Non-pigmented ciliary epithelial cell (primary cell): ENCODE measurements at regions not wholly inside any gene's neighbourhood (a gene's known extent, or its start where the extent isn't known, plus 50 kb on each side); places are given as distances from the start of the nearest gene placed in this dataset.
"Not testable (repeated sequence)": the region's sequence is repeated elsewhere in the genome, so short reads cannot be mapped to it uniquely, and the experiment has no call there.

Experiments used
- DNase-seq: peaks from one replicate; pipeline ENCODE4 v3.0.0-alpha.2; 2010; ENCODE audit warnings: low read depth

- DNase-seq = no peak
Observed at GRCh38 chr15:69679623-69680228, 227.1 kb downstream of the RPLP1 start.

- not testable (repeated sequence) for DNase-seq
Observed at GRCh38 chr15:69684823-69685222, 232.2 kb downstream of the RPLP1 start.

DNA sequence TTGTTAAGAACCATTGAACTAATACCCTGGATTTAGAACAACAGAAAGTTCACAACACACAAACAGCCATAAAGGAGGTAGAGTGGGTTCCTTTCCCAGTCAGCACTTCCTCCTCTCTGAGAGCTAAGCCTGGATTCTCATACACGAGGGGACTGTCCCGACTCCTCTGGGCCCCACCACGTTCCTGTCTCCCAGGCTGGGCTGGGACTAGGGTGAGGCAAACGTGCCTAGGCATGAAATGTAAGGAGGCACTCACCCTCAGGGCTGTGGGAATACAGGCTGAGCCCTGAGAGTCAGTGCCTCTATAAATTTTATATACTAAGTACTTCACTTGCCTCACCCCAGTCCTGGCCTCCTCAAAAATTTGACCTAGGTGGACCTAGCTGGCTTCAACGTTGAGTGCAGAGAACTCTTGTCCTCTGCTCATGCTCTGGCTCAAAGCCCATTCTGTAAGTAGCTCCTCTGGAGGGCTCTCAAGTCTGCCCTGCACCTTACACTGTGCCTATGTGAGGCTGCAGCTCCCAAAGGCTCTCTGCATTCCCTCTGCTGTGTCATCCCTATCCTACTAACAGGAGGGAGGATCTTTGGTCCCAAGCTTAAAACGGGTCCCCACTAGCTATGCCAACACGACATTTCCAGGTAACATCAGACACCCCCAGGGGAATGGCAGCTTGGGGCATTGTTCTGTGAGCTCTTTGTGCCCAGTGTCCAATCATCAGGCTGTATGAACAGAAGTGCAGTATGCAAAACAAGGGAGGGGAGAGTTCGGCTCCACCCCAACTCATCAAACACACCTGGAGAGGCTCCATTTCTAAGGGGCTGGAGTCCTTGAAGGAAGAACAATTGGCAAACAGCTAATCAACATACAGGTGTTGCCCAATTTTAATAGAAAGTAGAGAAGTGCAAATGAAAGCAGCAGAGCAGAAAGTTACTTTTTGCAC lies 233.2 kb downstream of the RPLP1 start:
- no peak for DNase-seq

DNA sequence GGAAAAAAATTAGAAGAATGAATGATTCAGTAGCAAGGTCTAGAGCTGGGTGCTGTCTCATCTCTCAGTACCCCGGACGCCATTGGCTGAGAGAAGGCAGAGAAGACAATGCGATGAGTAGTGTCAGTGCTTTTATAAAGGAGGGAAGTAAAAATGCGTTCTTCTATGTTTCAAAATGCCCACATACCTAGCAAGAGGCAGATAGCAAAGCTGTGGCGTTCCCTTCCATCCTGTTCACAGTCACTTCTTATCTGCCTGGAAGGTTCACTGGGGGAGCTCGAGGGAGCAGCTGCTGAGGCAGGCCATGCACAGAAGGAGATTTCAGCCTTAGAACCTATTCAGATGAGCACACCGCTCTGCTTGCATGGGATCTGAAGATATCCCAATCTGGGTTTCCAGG lies 234.0 kb downstream of the RPLP1 start:
- DNase-seq = no peak

DNA sequence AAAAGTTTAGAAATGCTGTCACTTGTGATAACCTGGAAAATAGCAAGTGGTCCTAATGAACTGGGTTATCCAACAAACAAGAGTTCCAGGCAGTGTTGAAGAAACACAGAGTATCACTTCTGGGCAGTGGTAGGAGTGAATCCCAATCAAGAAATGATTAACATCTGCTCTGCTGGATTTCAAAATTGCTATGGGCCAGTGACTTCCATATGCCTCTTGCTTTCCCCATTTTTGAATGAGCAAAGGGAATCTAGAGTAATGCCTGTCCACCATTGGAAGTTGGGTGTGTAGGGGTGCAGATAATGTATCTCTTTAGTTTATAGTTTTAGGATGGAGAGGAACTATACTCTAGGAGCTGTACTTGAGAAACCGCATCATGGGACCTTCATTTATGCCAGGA lies 236.5 kb downstream of the RPLP1 start:
- no peak for DNase-seq

- no peak for DNase-seq
Observed at GRCh38 chr15:69691307-69692015, 238.8 kb downstream of the RPLP1 start.

GRCh38 chr15:69692342-69692741 lies 239.7 kb downstream of the RPLP1 start:
- DNase-seq = no peak

DNA sequence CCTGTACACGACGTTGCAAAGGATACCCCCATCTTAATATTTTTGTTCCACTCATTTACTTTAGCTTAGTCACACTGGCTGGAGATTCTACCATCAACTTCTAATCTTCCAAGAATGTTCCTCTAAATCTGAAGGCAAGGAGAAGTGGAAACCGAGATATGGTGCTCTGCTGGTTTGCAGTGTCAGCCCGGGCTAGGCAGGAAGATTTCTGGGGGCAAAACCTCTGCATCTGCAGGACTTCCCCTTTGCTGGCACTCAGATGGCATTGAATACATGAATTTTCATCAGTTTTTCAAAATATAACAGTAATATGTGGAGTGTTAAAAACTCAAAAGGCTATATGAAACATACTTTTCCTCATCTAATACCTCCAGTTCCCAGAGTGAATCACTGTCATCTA lies 240.4 kb downstream of the RPLP1 start:
- DNase-seq = no peak

DNA sequence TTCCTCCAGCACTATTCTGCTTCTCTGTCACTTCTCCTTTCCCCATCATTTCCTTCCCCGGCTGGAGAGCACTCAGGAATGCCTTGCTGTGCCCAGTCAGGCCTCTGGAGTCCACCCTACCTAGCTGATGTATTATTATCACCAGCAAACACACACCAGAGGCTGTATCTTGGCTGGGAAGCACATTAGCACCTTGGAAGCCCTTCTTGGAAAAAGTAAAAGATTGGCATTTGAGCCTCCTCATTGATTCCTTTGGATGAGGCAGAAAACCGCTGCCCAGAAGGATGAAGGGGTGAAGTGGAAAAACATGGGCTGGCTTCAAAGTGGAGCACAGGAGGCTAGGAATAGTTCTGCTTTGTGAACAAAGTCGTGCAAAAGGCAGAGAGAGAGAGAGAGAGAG lies 244.3 kb downstream of the RPLP1 start:
- DNase-seq = no peak

- DNase-seq = no peak
Observed at GRCh38 chr15:69697916-69698315, 245.3 kb downstream of the RPLP1 start.

GRCh38 chr15:69699096-69699495 lies 246.5 kb downstream of the RPLP1 start:
- DNase-seq = no peak

DNA sequence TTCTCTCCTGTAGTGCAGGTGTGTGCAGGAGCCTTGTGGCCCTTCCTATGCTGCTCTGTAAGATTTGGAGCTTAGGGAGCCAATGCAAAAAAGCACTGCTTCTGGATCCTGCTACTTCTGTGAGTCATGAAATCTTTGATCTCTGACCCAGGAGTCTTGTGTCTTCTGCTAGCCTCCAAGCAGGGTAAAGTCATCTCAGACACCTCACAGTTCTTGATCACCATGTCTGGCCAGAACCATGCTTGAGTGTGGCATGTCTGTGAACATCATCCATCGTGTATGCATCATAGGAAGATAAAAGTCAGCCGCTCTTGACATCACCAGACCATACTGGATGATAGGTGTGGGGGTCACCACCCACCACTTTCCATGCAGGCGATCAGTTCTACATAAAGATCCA lies 247.8 kb downstream of the RPLP1 start:
- no peak for DNase-seq

- DNase-seq = no peak
Observed at GRCh38 chr15:69701198-69701597, 248.6 kb downstream of the RPLP1 start.

GRCh38 chr15:69703532-69704187 lies 251.0 kb downstream of the RPLP1 start:
- DNase-seq = no peak

DNA sequence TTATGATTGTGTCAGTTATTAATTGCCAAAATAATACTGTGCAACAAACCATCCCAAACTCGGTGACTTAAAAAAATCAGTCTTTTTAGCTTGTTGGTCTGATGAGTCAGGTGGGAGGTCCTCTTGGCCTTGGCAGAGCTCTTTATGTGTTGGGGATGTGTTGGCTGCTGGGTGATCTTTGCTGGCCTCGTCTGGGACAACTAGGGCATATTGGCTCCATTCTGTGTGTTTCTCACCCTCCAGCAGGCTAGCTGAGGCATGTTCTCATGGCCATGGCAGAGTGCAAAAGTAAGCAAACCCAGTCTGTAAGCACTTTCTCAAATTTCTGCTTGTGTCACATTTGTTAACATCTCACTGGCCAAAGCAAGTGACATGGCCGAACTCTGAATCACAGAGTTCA lies 251.6 kb downstream of the RPLP1 start:
- no peak for DNase-seq

GRCh38 chr15:69704700-69705099 lies 252.1 kb downstream of the RPLP1 start:
- DNase-seq = no peak

GRCh38 chr15:69706353-69707097 lies 253.9 kb downstream of the RPLP1 start:
- no peak for DNase-seq

DNA sequence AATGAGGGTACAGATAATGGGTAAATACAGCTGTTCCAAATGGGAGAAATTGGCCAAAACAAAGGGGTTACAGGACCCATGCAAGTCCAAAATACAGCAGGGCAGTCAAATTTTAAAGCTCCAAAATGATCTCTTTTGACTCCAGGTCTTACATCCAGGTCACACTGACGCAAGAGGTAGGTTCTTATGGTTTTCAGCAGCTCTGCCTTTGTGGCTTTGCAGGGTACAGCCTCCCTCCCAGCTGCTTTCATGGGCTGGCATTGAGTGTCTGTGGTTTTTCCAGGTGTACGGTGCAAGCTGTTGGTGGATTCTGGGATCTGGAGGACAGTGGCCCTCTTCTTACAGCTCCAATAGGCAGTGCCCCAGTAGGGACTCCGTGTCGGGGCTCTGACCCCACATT lies 254.6 kb downstream of the RPLP1 start:
- not testable (repeated sequence) for DNase-seq

- DNase-seq = not testable (repeated sequence)
Observed at GRCh38 chr15:69708436-69709122, 256.0 kb downstream of the RPLP1 start.

- no peak for DNase-seq
Observed at GRCh38 chr15:69712991-69713390, 260.4 kb downstream of the RPLP1 start.
